Stomach smooth muscle (tissue), 2 donors: ENCODE measurements at regions not wholly inside any gene's neighbourhood (a gene's known extent, or its start where the extent isn't known, plus 50 kb on each side); places are given as distances from the start of the nearest gene placed in this dataset.
"Not testable (repeated sequence)": the region's sequence is repeated elsewhere in the genome, so short reads cannot be mapped to it uniquely, and the experiment has no call there.

Experiments
- H3K27ac ChIP-seq: one replicate; pipeline ENCODE4 v1.7.0; 2013; ENCODE audit warnings: mild to moderate bottlenecking, low read length, inconsistent platforms
- H3K27me3 ChIP-seq, 2 donors: one replicate each; pipeline ENCODE4 v1.7.0; 2013; ENCODE audit warnings: low read length in 2 of 2; ENCODE audit not compliant: insufficient read depth in 2 of 2, control insufficient read depth in 1 of 2
- H3K36me3 ChIP-seq, 2 donors: one replicate each; pipeline ENCODE4 v1.7.0; 2013; ENCODE audit warnings: low read length in 2 of 2; ENCODE audit not compliant: control insufficient read depth in 2 of 2, insufficient read depth in 2 of 2
- H3K4me1 ChIP-seq: one replicate; pipeline ENCODE4 v1.7.0; 2013; ENCODE audit warnings: low read length; ENCODE audit not compliant: control insufficient read depth, insufficient read depth
- H3K4me3 ChIP-seq, 2 donors: one replicate each; pipeline ENCODE4 v1.7.0; 2013; ENCODE audit warnings: low read length in 2 of 2
- H3K9ac ChIP-seq, 2 donors: one replicate each; pipeline ENCODE4 v1.7.0; 2013; ENCODE audit warnings: low read length in 2 of 2, mild to moderate bottlenecking in 1 of 2
- H3K9me3 ChIP-seq, 2 donors: one replicate each; pipeline ENCODE4 v1.7.0; 2013; ENCODE audit warnings: low read length in 2 of 2; ENCODE audit not compliant: control insufficient read depth in 2 of 2
- donor health status: healthy.
- donor health status: Pancreatic carcinoma.

DNA sequence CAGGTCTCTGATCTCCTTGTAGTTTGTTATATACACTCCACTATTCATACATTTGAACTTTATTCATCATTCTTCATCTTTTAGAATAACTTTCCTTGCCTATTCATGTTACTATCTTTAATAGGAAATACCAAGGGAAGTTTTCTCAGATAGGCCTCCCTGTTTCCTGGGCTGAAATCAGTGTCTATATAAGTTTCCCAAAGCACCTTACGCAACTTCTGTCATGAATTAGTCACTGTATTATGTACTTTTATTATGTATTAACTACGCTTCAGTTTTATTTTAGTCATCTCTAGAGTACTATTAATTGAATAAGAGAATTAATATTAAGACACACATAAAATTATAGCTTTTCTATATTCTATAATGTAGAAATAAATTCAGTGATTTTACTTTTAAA lies 1481.5 kb downstream of the OTOL1 start:
- H3K4me3 ChIP-seq, result no peak overlapping the region
- H3K27ac ChIP-seq, result no peak overlapping the region
- H3K27me3 ChIP-seq, result no peaks in the 10 kb centered on the region
- no peaks in the 10 kb centered on the region for H3K4me1 ChIP-seq
- no peaks in the 10 kb centered on the region for H3K9me3 ChIP-seq
- H3K36me3 ChIP-seq, result no peaks in the 10 kb centered on the region
- H3K9ac ChIP-seq, result no peak overlapping the region

DNA sequence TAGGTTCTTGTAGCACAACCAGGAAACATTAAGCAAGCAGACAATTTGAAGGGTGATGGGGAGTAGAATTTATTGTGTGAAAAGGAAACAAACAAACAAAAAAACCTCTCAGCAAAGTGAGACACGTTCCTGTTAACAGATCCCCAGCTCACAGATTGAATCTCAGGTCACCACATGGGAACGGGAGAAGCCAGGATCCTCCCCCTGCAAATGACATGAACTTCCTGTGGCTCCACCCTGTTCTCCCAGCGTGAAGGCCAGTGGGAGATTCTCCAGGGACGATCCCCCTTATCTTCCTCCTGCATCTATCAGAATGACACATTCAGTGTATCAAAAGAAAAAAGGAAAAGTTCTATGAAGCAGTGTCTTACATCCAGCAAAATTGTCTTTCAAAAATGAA lies 1488.1 kb downstream of the OTOL1 start:
- Histone ChIP-seq H3K36me3 (no peaks in the 10 kb centered on the region), H3K4me1 (no peaks in the 10 kb centered on the region), H3K9me3 (no peaks in the 10 kb centered on the region), H3K27me3 (no peaks in the 10 kb centered on the region), H3K4me3 (no peak overlapping the region), H3K27ac (no peak overlapping the region), H3K9ac (no peak overlapping the region)

DNA sequence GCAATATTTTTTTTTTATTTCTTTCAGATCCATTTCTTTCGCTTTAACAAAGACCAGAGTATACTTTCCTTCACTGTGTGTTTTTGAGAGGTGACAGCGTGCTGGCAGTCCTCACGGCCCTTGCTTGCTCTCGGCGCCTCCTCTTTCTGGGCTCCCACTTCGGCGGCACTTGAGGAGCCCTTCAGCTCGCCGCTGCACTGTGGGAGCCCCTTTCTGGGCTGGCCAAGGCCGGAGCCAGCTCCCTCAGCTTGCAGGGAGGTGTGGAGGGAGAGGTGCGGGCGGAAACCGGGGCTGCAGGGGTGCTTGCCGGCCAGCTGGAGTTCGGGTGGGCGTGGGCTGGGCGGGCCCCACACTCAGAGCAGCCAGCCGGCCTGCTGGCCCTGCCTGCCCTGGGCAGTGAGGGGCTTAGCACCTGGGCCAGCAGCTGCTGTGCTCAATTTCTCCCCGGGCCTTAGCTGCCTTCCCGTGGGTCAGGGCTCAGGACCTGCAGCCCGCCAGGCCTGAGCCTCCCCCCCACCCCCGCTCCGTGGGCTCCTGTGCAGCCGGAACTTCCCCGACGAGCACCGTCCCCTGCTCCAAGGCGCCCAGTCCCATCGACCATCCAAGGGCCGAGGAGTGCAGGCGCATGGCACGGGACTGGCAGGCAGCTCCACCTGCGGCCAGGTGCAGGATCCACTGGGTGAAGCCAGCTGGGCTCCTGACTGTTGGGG lies 1490.6 kb downstream of the OTOL1 start:
- H3K27ac ChIP-seq, result not testable (repeated sequence)

DNA sequence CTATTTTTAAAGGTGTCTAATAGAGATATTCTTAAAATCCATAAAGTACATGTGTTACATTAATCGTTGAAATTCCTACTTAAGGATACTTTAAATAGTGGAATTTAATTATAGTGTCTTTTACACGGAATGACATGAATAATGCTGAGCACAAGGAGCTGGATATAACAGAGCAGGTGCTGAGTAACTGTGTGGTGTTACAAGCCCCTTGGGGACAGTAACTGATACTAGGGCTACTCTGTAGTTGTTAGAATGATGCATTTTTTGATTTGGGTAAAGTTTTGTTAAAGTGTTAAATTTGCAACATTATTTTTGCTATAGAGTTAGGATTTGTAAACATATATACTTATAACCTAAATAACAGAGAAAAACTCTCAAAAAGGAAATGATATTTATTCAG lies 1496.1 kb downstream of the OTOL1 start:
- Histone ChIP-seq H3K9me3 (peaks cover 0 to 4% of the 10 kb centered on the region in 2 donors), H3K4me1 (no peaks in the 10 kb centered on the region), H3K27me3 (no peaks in the 10 kb centered on the region), H3K9ac (no peak overlapping the region), H3K4me3 (no peak overlapping the region), H3K27ac (no peak overlapping the region), H3K36me3 (no peaks in the 10 kb centered on the region)

More for the DNA sequence above, 1490.6 kb downstream of the OTOL1 start:
- H3K27me3 ChIP-seq, H3K9ac ChIP-seq, H3K36me3 ChIP-seq, H3K9me3 ChIP-seq, H3K4me3 ChIP-seq, H3K4me1 ChIP-seq: not testable (repeated sequence)

- Histone ChIP-seq H3K27me3 (no peaks in the 10 kb centered on the region), H3K9ac (no peak overlapping the region), H3K9me3 (peaks cover 0 to 4% of the 10 kb centered on the region in 2 donors), H3K4me1 (no peaks in the 10 kb centered on the region), H3K4me3 (no peak overlapping the region), H3K36me3 (no peaks in the 10 kb centered on the region), H3K27ac (no peak overlapping the region)
Observed at GRCh38 chr3:162994165-162994564, 1497.6 kb downstream of the OTOL1 start.

DNA sequence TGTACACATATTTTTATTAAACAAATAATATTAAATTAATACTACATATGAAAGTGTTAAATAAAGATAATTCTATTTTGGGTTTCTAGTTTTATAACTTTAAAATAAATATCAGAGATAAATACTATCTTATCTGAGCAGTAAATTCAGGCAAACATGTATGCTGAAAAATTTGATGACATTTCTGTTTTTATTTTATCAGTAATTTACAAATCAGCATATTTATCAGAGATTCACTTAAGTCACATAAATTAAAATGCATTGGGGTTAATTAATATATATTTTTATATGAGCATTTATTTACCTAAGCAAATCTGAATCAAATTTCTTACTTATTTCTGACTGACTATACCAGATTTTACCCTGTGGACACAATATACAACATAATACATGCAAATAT lies 1499.8 kb downstream of the OTOL1 start:
- no peaks in the 10 kb centered on the region for H3K4me1 ChIP-seq
- H3K9me3 ChIP-seq, result peaks cover 0 to 4% of the 10 kb centered on the region in 2 donors
- no peak overlapping the region for H3K4me3 ChIP-seq
- H3K27ac ChIP-seq, result no peak overlapping the region
- no peak overlapping the region for H3K9ac ChIP-seq
- no peaks in the 10 kb centered on the region for H3K36me3 ChIP-seq
- H3K27me3 ChIP-seq, result no peaks in the 10 kb centered on the region

DNA sequence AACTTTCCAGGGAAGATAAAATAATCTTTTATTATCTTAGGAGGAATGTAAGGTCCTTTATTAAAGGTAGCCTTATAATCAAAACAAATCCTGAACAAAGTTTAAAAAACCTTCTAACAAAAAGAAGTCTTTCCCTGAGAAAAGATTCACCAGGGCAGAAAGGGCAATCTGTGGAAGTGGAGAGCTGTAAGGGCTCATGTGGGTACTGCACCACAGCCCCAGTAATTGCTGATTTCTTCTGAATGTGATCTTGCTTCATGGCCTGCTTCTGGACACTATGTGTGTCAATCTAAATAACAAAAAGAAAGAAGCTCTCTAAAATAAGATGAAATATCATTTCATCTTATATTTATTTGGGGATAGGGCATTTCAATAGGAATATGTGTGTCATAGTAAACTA lies 1501.6 kb downstream of the OTOL1 start:
- Histone ChIP-seq H3K27me3 (no peaks in the 10 kb centered on the region), H3K4me3 (peak overlapping the region in 1 of 2 donors; percentile 1), H3K36me3 (no peaks in the 10 kb centered on the region), H3K9ac (no peak overlapping the region), H3K4me1 (no peaks in the 10 kb centered on the region), H3K9me3 (peaks cover 0 to 4% of the 10 kb centered on the region in 2 donors), H3K27ac (no peak overlapping the region)

DNA sequence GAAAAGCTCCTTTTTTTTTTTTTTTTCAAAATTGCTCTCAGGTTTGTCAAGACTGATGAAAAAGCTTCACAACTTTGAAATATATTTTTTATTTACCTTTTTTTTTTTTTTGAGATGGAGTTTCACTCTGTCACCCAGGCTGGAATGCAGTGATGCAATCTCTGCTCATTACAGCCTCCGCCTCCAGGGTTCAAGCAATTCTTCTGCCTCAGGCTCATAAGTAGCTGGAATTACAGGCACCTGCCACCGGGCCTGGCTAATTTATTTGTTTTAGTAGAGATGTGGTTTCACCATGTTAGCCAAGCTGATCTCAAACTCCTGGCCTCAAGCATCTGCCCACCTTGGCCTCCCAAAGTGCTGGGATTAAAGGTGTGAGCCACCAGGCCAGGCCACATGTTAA lies 1515.0 kb downstream of the OTOL1 start:
- Histone ChIP-seq H3K9me3 (no peaks in the 10 kb centered on the region), H3K4me1 (no peaks in the 10 kb centered on the region), H3K27ac (no peak overlapping the region), H3K9ac (no peak overlapping the region), H3K4me3 (no peak overlapping the region), H3K36me3 (no peaks in the 10 kb centered on the region), H3K27me3 (no peaks in the 10 kb centered on the region)

GRCh38 chr3:163016251-163016650 lies 1519.6 kb downstream of the OTOL1 start:
- Histone ChIP-seq H3K4me1 (no peaks in the 10 kb centered on the region), H3K4me3 (no peak overlapping the region), H3K27ac (no peak overlapping the region), H3K27me3 (no peaks in the 10 kb centered on the region), H3K9me3 (no peaks in the 10 kb centered on the region), H3K36me3 (no peaks in the 10 kb centered on the region), H3K9ac (no peak overlapping the region)

- no peak overlapping the region for H3K4me3 ChIP-seq
- H3K9me3 ChIP-seq, result no peaks in the 10 kb centered on the region
- no peak overlapping the region for H3K27ac ChIP-seq
- no peaks in the 10 kb centered on the region for H3K4me1 ChIP-seq
- H3K27me3 ChIP-seq, result no peaks in the 10 kb centered on the region
- no peak overlapping the region for H3K9ac ChIP-seq
- H3K36me3 ChIP-seq, result no peaks in the 10 kb centered on the region
Observed at GRCh38 chr3:163018067-163018466, 1521.5 kb downstream of the OTOL1 start.

GRCh38 chr3:163018664-163019063 lies 1522.1 kb downstream of the OTOL1 start:
- no peak overlapping the region for H3K27ac ChIP-seq
- H3K9ac ChIP-seq, result no peak overlapping the region
- no peaks in the 10 kb centered on the region for H3K9me3 ChIP-seq
- no peaks in the 10 kb centered on the region for H3K27me3 ChIP-seq
- no peaks in the 10 kb centered on the region for H3K4me1 ChIP-seq
- no peaks in the 10 kb centered on the region for H3K36me3 ChIP-seq
- H3K4me3 ChIP-seq, result no peak overlapping the region
